ENCODE measurements at regions not wholly inside any gene's neighbourhood (a gene's known extent, or its start where the extent isn't known, plus 50 kb on each side); places are given as distances from the start of the nearest gene placed in this dataset.
A peak's percentile ranks its signal among the peaks of the same experiment; 100 is the strongest.

GRCh38 chr6:23323897-23324296 lies 754.5 kb downstream of the HDGFL1 start:
- no peak overlapping the region for H3K4me3 ChIP-seq (ENCODE audit: low read depth, low read length)
- no peak for DNase-seq (ENCODE audit: low read depth)
- TF ChIP-seq CTCF (conservative IDR thresholded peaks at IDR 0.05; ENCODE audit: low read depth, low read length): no peak

GRCh38 chr6:23325065-23325464 lies 755.7 kb downstream of the HDGFL1 start:
- DNase-seq (ENCODE audit: low read depth): no peak
- TF ChIP-seq CTCF (conservative IDR thresholded peaks at IDR 0.05; ENCODE audit: low read depth, low read length): no peak
- no peak overlapping the region for H3K4me3 ChIP-seq (ENCODE audit: low read depth, low read length)

GRCh38 chr6:23327621-23328020 lies 758.3 kb downstream of the HDGFL1 start:
- no peak for TF ChIP-seq CTCF (conservative IDR thresholded peaks at IDR 0.05; ENCODE audit: low read depth, low read length)
- H3K4me3 ChIP-seq (ENCODE audit: low read depth, low read length): no peak overlapping the region
- no peak for DNase-seq (ENCODE audit: low read depth)

- no peak for TF ChIP-seq CTCF (conservative IDR thresholded peaks at IDR 0.05; ENCODE audit: low read depth, low read length)
- H3K4me3 ChIP-seq (ENCODE audit: low read depth, low read length): no peak overlapping the region
- DNase-seq (ENCODE audit: low read depth): peak; percentile 6
Observed at GRCh38 chr6:23329086-23329485, 759.7 kb downstream of the HDGFL1 start.

GRCh38 chr6:23330632-23331031 lies 761.3 kb downstream of the HDGFL1 start:
- DNase-seq (ENCODE audit: low read depth): no peak
- H3K4me3 ChIP-seq (ENCODE audit: low read depth, low read length): no peak overlapping the region
- no peak for TF ChIP-seq CTCF (conservative IDR thresholded peaks at IDR 0.05; ENCODE audit: low read depth, low read length)

GRCh38 chr6:23334360-23334759 lies 765.0 kb downstream of the HDGFL1 start:
- TF ChIP-seq CTCF (conservative IDR thresholded peaks at IDR 0.05; ENCODE audit: low read depth, low read length): no peak
- DNase-seq (ENCODE audit: low read depth): no peak
- no peak overlapping the region for H3K4me3 ChIP-seq (ENCODE audit: low read depth, low read length)

GRCh38 chr6:23335894-23336293 lies 766.5 kb downstream of the HDGFL1 start:
- no peak for TF ChIP-seq CTCF (conservative IDR thresholded peaks at IDR 0.05; ENCODE audit: low read depth, low read length)
- H3K4me3 ChIP-seq (ENCODE audit: low read depth, low read length): no peak overlapping the region
- no peak for DNase-seq (ENCODE audit: low read depth)
